Prostate gland (tissue), 2 donors: ENCODE measurements at regions not wholly inside any gene's neighbourhood (a gene's known extent, or its start where the extent isn't known, plus 50 kb on each side); places are given as distances from the start of the nearest gene placed in this dataset.

Experiments
- DNase-seq: peaks from one replicate; pipeline ENCODE4 v3.0.0-alpha.2; 2019; ENCODE audit warnings: low spot score
- H3K27ac ChIP-seq, 2 donors: fragments of 200-600 bp; sonication (generic); 2 replicates each; pipeline ENCODE4 v1.5.1; 2017 to 2019
- H3K27me3 ChIP-seq: fragments of 200-600 bp; sonication (generic); replicated peaks from 2 replicates; pipeline ENCODE4 v1.5.1; 2019; ENCODE audit not compliant: insufficient read depth
- H3K36me3 ChIP-seq, 2 donors: fragments of 200-600 bp; sonication (generic); 1 replicate in 1 of 2; 2 replicates in 1 of 2; pipeline versions ENCODE4 v1.5.1 to v1.8.1; 2017 to 2019
- H3K4me1 ChIP-seq: fragments of 200-600 bp; sonication (generic); replicated peaks from 2 replicates; pipeline ENCODE4 v1.5.1; 2019
- H3K4me3 ChIP-seq, 2 donors: fragments of 200-600 bp; sonication (generic); 2 replicates each; pipeline ENCODE4 v1.5.1; 2017 to 2019
- H3K9me3 ChIP-seq: fragments of 200-600 bp; sonication (generic); 2 replicates; pipeline ENCODE4 v1.5.1; 2017
- POLR2A ChIP-seq: fragments of 450-650 bp; IDR thresholded peaks from one replicate; pipeline ENCODE4 v1.6.1; 2016; ENCODE audit warnings: antibody characterized with exemption, mild to moderate bottlenecking
- POLR2AphosphoS5 ChIP-seq: sonication (generic); formaldehyde crosslinking; IDR thresholded peaks from one replicate; pipeline ENCODE4 v1.6.1; 2017; ENCODE audit warnings: antibody characterized with exemption
- WGBS: methylation state at CpG from one replicate; pipeline ENCODE4 v1.1.5; 2018; 5-methylcytosine and 5-hydroxymethylcytosine counted together
- intact Hi-C: fragments of 100-400 bp; cut with DNase I; formaldehyde crosslinking; loops from one replicate; pipeline ENCODE4 v1.14.2; 2022
- TF ChIP-seq, protein P1 (sequence below), 4 experiments: fragments of 200-600 bp in 2 of 4; fragments of 450-650 bp in 2 of 4; sonication (generic) in 2 of 4; IDR thresholded peaks; 1 replicate in 3 of 4; 2 replicates in 1 of 4; pipeline ENCODE4 v1.5.1; 2016 to 2019; ENCODE audit warnings: antibody characterized with exemption in 4 of 4, mild to moderate bottlenecking in 2 of 4, moderate library complexity in 2 of 4

DNA sequence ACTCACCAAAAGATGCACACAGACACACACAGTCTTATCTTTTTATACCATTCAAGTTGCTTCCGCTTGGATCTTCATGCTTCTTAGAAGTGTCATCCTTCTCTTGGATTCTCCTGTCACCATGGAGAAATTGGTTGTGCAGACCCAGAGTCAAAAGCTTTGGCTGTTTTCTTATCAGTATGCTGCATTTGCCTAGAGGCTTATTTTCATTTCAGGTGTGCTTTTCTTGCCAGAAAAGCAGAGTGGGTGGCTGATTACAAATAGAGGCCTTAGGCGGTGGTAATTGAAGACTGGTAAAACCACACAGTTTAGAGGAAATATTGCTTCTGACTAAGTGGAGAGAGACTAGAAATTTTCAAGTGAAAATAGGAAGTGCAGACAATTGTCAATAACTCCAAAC lies 70.2 kb upstream of the TLE4 start:
- H3K9me3 ChIP-seq, result no peaks in the 10 kb centered on the region
- no peaks in the 10 kb centered on the region for H3K36me3 ChIP-seq
- no peaks in the 10 kb centered on the region for H3K27me3 ChIP-seq
- 91% methylated on average over 2 of the region's 2 CpGs for WGBS
- H3K27ac ChIP-seq, result no peak overlapping the region
- no peak overlapping the region for H3K4me3 ChIP-seq
- intact Hi-C loops, result no loop called here
- DNase-seq, result no peak
- TF ChIP-seq POLR2AphosphoS5, result no peak
- no peak for TF ChIP-seq POLR2A
- TF ChIP-seq, protein P1, sequence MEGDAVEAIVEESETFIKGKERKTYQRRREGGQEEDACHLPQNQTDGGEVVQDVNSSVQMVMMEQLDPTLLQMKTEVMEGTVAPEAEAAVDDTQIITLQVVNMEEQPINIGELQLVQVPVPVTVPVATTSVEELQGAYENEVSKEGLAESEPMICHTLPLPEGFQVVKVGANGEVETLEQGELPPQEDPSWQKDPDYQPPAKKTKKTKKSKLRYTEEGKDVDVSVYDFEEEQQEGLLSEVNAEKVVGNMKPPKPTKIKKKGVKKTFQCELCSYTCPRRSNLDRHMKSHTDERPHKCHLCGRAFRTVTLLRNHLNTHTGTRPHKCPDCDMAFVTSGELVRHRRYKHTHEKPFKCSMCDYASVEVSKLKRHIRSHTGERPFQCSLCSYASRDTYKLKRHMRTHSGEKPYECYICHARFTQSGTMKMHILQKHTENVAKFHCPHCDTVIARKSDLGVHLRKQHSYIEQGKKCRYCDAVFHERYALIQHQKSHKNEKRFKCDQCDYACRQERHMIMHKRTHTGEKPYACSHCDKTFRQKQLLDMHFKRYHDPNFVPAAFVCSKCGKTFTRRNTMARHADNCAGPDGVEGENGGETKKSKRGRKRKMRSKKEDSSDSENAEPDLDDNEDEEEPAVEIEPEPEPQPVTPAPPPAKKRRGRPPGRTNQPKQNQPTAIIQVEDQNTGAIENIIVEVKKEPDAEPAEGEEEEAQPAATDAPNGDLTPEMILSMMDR (IDR thresholded peaks at IDR 0.05), result no peak
- no peaks in the 10 kb centered on the region for H3K4me1 ChIP-seq

DNA sequence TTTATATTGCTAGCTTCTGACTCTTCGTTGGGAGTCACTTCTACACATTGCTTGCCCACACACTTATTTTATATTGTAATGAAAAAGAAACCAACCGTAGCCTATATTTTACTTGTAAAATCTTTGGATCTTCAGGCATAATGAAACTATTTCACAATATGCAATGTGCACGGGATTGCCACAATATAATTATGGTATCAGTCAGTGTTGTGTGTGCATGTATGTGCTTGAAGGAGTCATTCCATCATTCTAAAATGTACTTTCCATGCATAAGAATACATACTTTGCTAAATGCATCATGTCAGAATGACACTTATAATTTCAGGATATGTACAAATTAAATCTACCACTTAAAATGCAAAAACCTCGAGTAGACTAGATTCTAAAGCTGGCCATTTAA lies 64.0 kb upstream of the TLE4 start:
- Histone ChIP-seq H3K27me3 (no peaks in the 10 kb centered on the region), H3K9me3 (no peaks in the 10 kb centered on the region), H3K27ac (no peak overlapping the region), H3K4me3 (no peak overlapping the region), H3K4me1 (no peaks in the 10 kb centered on the region), H3K36me3 (no peaks in the 10 kb centered on the region)
- intact Hi-C loops, result no loop called here
- DNase-seq, result no peak
- WGBS, result 88% methylated on average over 4 of the region's 4 CpGs
- TF ChIP-seq, protein P1 (IDR thresholded peaks at IDR 0.05), result no peak
- TF ChIP-seq POLR2A (no peak), POLR2AphosphoS5 (no peak)

DNA sequence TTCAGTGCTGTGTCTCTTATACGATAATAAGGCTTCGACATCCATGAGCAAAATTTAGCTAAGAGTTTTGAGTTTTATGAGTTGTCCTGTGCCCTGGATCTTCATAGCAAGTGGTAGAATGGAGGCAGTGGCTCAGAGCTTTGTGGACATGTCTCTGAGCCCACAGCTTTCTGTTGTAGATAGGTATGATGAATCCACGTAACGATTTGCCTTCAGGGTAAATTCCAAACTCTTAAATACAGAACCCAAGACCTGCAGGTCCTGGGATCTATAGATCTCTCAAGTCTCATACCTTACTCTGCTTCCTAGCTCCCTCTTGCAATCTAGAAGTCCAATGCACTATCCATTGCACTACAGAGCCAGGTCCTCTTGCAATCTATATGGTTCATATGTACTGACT lies 59.5 kb upstream of the TLE4 start:
- 96% methylated on average over 4 of the region's 4 CpGs for WGBS
- no peak for TF ChIP-seq POLR2A
- TF ChIP-seq POLR2AphosphoS5, result no peak
- TF ChIP-seq, protein P1 (IDR thresholded peaks at IDR 0.05), result no peak
- no peak overlapping the region for H3K27ac ChIP-seq

More for the DNA sequence above, 59.5 kb upstream of the TLE4 start:
- intact Hi-C loops, result no loop called here
- DNase-seq, result no peak
- no peaks in the 10 kb centered on the region for H3K27me3 ChIP-seq
- no peaks in the 10 kb centered on the region for H3K4me1 ChIP-seq
- no peaks in the 10 kb centered on the region for H3K36me3 ChIP-seq
- H3K4me3 ChIP-seq, result no peak overlapping the region
- no peaks in the 10 kb centered on the region for H3K9me3 ChIP-seq
